ENCODE measurements at regions not wholly inside any gene's neighbourhood (a gene's known extent, or its start where the extent isn't known, plus 50 kb on each side); places are given as distances from the start of the nearest gene placed in this dataset.
"Not testable (repeated sequence)": the region's sequence is repeated elsewhere in the genome, so short reads cannot be mapped to it uniquely, and the experiment has no call there.

- DNase-seq (no peak), ATAC-seq (peak in 2 of 8 donors; percentile 25 to 27)
- H3K9me3 ChIP-seq: peaks cover 0 to 99% (median 33%) of the 10 kb centered on the region in 11 donors
- H3K4me1 ChIP-seq: no peaks in the 10 kb centered on the region
- no peak for TF ChIP-seq CTCF (IDR thresholded peaks at IDR 0.05)
- no peaks in the 10 kb centered on the region for H3K27me3 ChIP-seq
- no peak overlapping the region for H3K27ac ChIP-seq
- H3K36me3 ChIP-seq: no peaks in the 10 kb centered on the region
- 62 to 64% methylated on average over 10 of the region's 10 CpGs for WGBS, 2 donors
- no peak overlapping the region for H3K4me3 ChIP-seq
- intact Hi-C loops (cut with DNase I): no loop called here
Observed at GRCh38 chr22:10727393-10727792, 4800.6 kb upstream of the OR11H1 start.

GRCh38 chr22:10729979-10730378, 4798.0 kb upstream of the OR11H1 start:
- H3K4me3 ChIP-seq; H3K4me1 ChIP-seq; H3K36me3 ChIP-seq; H3K27ac ChIP-seq; intact Hi-C loops (cut with DNase I); DNase-seq; ATAC-seq; H3K27me3 ChIP-seq: not testable (repeated sequence)
- 43 to 44% methylated on average over 5 of the region's 5 CpGs for WGBS, 2 donors
- peaks cover 0 to 97% (median 26%) of the 10 kb centered on the region in 11 donors for H3K9me3 ChIP-seq

DNA sequence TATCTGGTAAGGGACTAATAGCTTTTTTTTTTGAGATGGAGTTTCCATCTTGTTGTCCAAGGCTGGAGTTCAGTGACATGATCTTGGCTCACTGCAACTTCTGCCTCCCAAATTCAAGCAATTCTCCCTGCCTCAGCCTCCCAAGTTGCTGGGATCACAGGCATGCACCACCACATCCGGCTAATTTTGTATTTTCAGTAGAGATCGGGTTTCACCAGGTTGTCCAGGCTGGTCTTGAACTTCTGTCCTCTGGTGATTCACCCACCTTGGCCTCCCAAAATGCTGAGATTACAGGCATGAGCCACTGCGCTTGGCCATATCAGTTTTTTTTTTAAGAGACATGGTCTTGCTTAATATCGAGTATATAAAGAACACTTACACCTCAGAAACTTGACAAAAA, 4797.3 kb upstream of the OR11H1 start:
- H3K36me3 ChIP-seq; H3K27me3 ChIP-seq; H3K4me3 ChIP-seq; H3K27ac ChIP-seq; H3K4me1 ChIP-seq; intact Hi-C loops (cut with DNase I); ATAC-seq; DNase-seq: not testable (repeated sequence)
- peaks cover 0 to 96% (median 26%) of the 10 kb centered on the region in 11 donors for H3K9me3 ChIP-seq
- 66 to 68% methylated on average over 4 of the region's 4 CpGs for WGBS, 2 donors

DNA sequence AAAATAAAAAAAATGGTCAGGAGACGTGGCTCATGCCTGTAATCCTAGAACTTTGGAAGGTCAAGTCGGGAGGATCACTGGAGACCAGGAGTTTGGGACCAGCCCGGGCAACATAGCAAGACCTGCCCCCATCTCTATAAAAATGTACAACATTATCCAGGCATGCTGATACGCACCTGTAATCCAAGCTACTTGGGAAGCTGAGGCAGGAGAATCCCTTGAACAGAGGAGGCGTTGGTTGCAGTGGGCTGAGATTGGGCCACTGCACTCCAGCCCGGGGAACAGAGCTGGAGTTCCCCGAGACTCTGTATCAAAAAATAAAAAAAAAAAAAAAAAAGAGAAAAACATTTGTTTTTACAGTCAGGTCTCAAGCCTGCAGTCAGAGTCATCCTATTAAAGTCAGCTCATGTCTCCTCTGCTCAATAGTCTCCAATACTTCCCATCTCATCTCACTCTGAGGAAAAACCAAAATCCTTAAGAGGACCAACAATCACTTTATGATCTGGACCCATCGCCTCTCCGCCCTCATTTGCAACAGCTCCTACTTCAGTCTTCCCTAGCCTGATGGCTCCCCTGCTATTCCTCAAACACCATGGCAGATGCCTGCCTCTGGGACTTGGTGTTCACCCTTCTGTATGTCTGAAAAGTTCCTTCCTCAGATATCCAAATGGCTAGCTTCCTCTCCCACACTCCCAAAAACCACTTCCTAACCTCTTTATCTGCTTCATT, 4796.6 kb upstream of the OR11H1 start:
- WGBS, 2 donors: 56 to 57% methylated on average over 9 of the region's 9 CpGs
- H3K4me1 ChIP-seq; H3K4me3 ChIP-seq; H3K27me3 ChIP-seq; intact Hi-C loops (cut with DNase I); H3K27ac ChIP-seq; H3K36me3 ChIP-seq; DNase-seq: not testable (repeated sequence)
- ATAC-seq: peak in 2 of 8 donors; percentile 11 to 12
- H3K9me3 ChIP-seq: peaks cover 0 to 94% (median 26%) of the 10 kb centered on the region in 11 donors

DNA sequence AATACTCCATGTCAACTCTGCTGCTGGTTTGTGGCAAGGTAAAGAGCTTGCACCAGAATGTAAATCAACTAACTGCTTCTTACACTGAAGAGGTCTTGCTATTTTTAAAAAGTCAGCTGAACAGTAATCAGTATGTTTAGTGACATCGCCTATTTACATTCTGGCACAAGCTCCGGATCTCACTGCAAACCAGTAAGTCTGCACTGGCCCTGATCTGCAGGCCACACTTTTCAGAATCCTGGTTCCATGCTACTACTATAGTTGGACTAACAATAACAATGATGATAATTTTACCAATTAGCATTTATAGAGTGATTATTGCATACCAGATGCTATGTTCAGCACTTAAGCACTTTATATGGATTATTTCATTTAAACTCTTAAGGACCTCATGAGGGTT, 4792.9 kb upstream of the OR11H1 start:
- ATAC-seq: peak in 1 of 8 donors; percentile 20
- DNase-seq; H3K4me3 ChIP-seq; H3K27me3 ChIP-seq; H3K4me1 ChIP-seq; intact Hi-C loops (cut with DNase I); H3K27ac ChIP-seq; H3K36me3 ChIP-seq: not testable (repeated sequence)
- H3K9me3 ChIP-seq: peaks cover 0 to 88% (median 8%) of the 10 kb centered on the region in 11 donors
- 62 to 63% methylated on average over 2 of the region's 2 CpGs for WGBS, 2 donors

GRCh38 chr22:10736879-10737278, 4791.1 kb upstream of the OR11H1 start:
- H3K4me3 ChIP-seq; H3K27ac ChIP-seq; H3K27me3 ChIP-seq; intact Hi-C loops (cut with DNase I); H3K36me3 ChIP-seq; ATAC-seq; H3K4me1 ChIP-seq; DNase-seq: not testable (repeated sequence)
- WGBS, 2 donors: 81 to 91% methylated on average over 2 of the region's 2 CpGs
- H3K9me3 ChIP-seq: peaks cover 0 to 85% (median 0%) of the 10 kb centered on the region in 11 donors

DNA sequence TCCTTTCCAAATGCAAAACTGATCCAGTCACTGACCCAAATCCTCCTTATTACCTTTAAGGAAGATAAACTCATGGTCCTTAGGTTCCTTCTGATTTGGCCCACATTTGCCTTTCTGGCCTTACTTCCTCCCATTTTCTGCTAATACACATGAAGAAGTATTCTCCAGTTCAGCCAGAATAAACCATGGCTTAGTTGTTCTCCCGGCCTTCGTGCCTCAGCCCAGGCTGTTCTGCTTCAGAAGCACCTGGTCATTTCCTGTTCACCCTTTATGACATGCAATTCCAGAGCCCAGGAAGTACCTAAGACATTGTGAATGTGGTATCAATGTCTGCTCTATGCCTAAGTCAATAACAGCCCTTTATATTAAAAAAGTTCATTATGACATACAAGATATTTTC, 4790.1 kb upstream of the OR11H1 start:
- H3K4me3 ChIP-seq; DNase-seq; ATAC-seq; H3K27me3 ChIP-seq; H3K4me1 ChIP-seq; intact Hi-C loops (cut with DNase I); H3K36me3 ChIP-seq; H3K27ac ChIP-seq: not testable (repeated sequence)
- H3K9me3 ChIP-seq: peaks cover 0 to 86% (median 4%) of the 10 kb centered on the region in 11 donors
- WGBS, 2 donors: 66 to 67% methylated on average over 2 of the region's 2 CpGs

All from heart right ventricle (tissue), 16 donors.